ENCODE measurements at regions not wholly inside any gene's neighbourhood (a gene's known extent, or its start where the extent isn't known, plus 50 kb on each side); places are given as distances from the start of the nearest gene placed in this dataset.
"Not testable (repeated sequence)": the region's sequence is repeated elsewhere in the genome, so short reads cannot be mapped to it uniquely, and the experiment has no call there.

GRCh38 chr9:92242260-92243136 is 51.0 kb downstream of the IARS1 start:
- DNase-seq, result no peak

GRCh38 chr9:92236915-92237314 is 56.6 kb downstream of the IARS1 start:
- no peak for DNase-seq

- no peak for DNase-seq
Observed at GRCh38 chr9:92236465-92236864, 57.0 kb downstream of the IARS1 start.

- no peak for DNase-seq
Observed at GRCh38 chr9:92234514-92234913, 59.0 kb downstream of the IARS1 start.

GRCh38 chr9:92232190-92232589 is 61.3 kb downstream of the IARS1 start:
- DNase-seq, result no peak

GRCh38 chr9:92228628-92229027 is 64.9 kb downstream of the IARS1 start:
- no peak for DNase-seq

- DNase-seq, result no peak
Observed at GRCh38 chr9:92224177-92224576, 69.3 kb downstream of the IARS1 start.

GRCh38 chr9:92223758-92224157 is 69.7 kb downstream of the IARS1 start:
- DNase-seq, result no peak

- no peak for DNase-seq
Observed at GRCh38 chr9:92208693-92209524, 84.6 kb downstream of the IARS1 start.

GRCh38 chr9:92206488-92206887 is 87.0 kb downstream of the IARS1 start:
- no peak for DNase-seq

- not testable (repeated sequence) for DNase-seq
Observed at GRCh38 chr9:92203887-92204286, 88.7 kb upstream of the SPTLC1 start.

- not testable (repeated sequence) for DNase-seq
Observed at GRCh38 chr9:92198237-92198636, 83.0 kb upstream of the SPTLC1 start.

GRCh38 chr9:92196909-92197308 is 81.7 kb upstream of the SPTLC1 start:
- DNase-seq, result no peak

GRCh38 chr9:92196400-92196799 is 81.2 kb upstream of the SPTLC1 start:
- DNase-seq, result no peak

GRCh38 chr9:92191801-92192200 is 76.6 kb upstream of the SPTLC1 start:
- DNase-seq, result no peak

GRCh38 chr9:92190536-92190790 is 75.2 kb upstream of the SPTLC1 start:
- DNase-seq, result no peak

- no peak for DNase-seq
Observed at GRCh38 chr9:92189782-92190535, 74.7 kb upstream of the SPTLC1 start.

GRCh38 chr9:92188969-92189781 is 74.0 kb upstream of the SPTLC1 start:
- DNase-seq, result no peak

GRCh38 chr9:92187989-92188714 is 72.9 kb upstream of the SPTLC1 start:
- DNase-seq, result no peak

- no peak for DNase-seq
Observed at GRCh38 chr9:92187390-92187789, 72.2 kb upstream of the SPTLC1 start.

GRCh38 chr9:92186631-92187030 is 71.4 kb upstream of the SPTLC1 start:
- DNase-seq, result no peak

- no peak for DNase-seq
Observed at GRCh38 chr9:92185681-92186080, 70.5 kb upstream of the SPTLC1 start.

Measured in DMS 273 treated with DMSO at 0.1 percent for 48 hours (cell line).